AG10803 (cell line): ENCODE measurements at regions not wholly inside any gene's neighbourhood (a gene's known extent, or its start where the extent isn't known, plus 50 kb on each side); places are given as distances from the start of the nearest gene placed in this dataset.
"Not testable (repeated sequence)": the region's sequence is repeated elsewhere in the genome, so short reads cannot be mapped to it uniquely, and the experiment has no call there.

Source experiments
- DNase-seq: peaks from one replicate; pipeline ENCODE4 v3.0.0; 2010; ENCODE audit warnings: low read depth
- H3K4me3 ChIP-seq: 2 replicates; pipeline ENCODE4 v1.5.1; 2011; ENCODE audit warnings: mild to moderate bottlenecking, low read length, control low read depth
- TF ChIP-seq, protein P1 (sequence below): conservative IDR thresholded peaks from 2 replicates; pipeline ENCODE4 v1.5.1; 2011; ENCODE audit warnings: mild to moderate bottlenecking, low read length, control low read depth, inconsistent platforms

GRCh38 chr7:9030976-9031375, 597.6 kb downstream of the NXPH1 start:
- DNase-seq, result no peak
- TF ChIP-seq, protein P1, sequence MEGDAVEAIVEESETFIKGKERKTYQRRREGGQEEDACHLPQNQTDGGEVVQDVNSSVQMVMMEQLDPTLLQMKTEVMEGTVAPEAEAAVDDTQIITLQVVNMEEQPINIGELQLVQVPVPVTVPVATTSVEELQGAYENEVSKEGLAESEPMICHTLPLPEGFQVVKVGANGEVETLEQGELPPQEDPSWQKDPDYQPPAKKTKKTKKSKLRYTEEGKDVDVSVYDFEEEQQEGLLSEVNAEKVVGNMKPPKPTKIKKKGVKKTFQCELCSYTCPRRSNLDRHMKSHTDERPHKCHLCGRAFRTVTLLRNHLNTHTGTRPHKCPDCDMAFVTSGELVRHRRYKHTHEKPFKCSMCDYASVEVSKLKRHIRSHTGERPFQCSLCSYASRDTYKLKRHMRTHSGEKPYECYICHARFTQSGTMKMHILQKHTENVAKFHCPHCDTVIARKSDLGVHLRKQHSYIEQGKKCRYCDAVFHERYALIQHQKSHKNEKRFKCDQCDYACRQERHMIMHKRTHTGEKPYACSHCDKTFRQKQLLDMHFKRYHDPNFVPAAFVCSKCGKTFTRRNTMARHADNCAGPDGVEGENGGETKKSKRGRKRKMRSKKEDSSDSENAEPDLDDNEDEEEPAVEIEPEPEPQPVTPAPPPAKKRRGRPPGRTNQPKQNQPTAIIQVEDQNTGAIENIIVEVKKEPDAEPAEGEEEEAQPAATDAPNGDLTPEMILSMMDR, result no peak

GRCh38 chr7:9031386-9031785, 598.0 kb downstream of the NXPH1 start:
- TF ChIP-seq, protein P1, result no peak
- DNase-seq, result no peak
- H3K4me3 ChIP-seq, result no peak overlapping the region

More at GRCh38 chr7:9030976-9031375, 597.6 kb downstream of the NXPH1 start:
- no peak overlapping the region for H3K4me3 ChIP-seq

- DNase-seq, result no peak
- TF ChIP-seq, protein P1, result no peak
- H3K4me3 ChIP-seq, result no peak overlapping the region
Measured at GRCh38 chr7:9036080-9036479, 602.7 kb downstream of the NXPH1 start.

DNA sequence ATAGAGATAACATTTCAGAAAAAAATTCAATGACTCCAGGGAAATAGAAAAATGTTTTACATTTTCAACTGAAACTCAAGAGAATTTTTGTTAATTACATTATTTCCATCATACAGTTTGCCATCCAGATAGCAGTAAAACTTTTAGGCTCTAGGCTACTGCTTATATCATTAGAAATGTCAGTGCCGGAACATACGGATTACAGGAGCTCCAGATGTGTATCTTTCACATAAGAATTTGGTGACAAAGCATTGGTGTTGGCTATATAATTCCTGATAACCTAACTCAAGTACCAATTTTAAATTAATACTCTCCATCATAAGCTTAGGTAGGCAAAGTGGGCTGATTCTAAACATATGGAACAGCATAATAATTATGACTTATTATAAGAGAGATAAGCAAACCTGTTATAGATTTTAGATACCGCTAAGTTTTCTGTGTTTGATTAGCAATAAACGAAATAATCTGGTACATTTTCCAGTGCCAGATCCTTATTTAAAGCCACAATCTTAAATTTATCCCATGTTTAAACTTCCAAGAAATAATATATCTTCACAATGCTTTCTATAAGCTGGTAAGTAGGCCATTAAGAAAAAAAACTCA, 637.9 kb downstream of the NXPH1 start:
- H3K4me3 ChIP-seq, result no peak overlapping the region
- TF ChIP-seq, protein P1, result no peak
- DNase-seq, result no peak

DNA sequence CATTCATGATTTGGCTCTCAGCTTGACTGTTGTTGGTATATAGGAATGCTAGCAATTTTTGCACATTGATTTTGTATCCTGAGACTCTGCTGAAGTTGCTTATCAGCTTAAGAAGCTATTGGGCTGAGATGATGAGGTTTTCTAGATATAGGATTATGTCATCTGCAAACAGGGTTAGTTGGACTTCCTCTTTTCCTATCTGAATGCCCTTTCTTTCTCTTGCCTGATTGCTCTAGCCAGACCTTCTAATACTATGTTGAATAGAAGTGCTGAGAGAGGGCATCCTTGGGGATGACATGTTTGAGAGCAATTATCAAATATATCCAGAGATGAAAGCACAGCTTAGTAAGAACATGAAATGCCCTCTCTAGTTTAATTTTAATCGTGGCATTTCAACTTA, 642.4 kb downstream of the NXPH1 start:
- not testable (repeated sequence) for H3K4me3 ChIP-seq, DNase-seq

- no peak overlapping the region for H3K4me3 ChIP-seq
- TF ChIP-seq, protein P1, result no peak
- DNase-seq, result no peak
Measured at GRCh38 chr7:9082203-9082602, 648.8 kb downstream of the NXPH1 start.

DNA sequence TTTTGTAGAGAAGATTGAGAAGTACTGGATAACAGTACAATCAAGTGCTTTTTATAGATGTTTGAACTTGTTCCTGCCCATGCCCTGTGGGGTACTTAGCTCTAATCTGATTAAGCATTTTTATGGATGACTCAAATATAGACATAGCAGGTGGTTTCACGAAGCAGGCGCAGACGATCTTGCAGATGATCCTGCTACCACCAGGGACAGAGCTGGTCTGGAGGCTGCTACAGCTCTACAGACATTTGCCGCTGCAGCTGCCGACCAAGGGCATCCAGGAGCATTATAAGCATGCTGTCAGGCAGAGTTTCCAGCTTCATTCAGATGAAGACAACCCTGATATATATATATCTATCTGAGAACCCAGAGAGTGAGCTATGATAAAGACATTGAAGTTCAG, 650.4 kb downstream of the NXPH1 start:
- H3K4me3 ChIP-seq, result no peak overlapping the region
- TF ChIP-seq, protein P1, result no peak
- no peak for DNase-seq

GRCh38 chr7:9091282-9091681, 657.9 kb downstream of the NXPH1 start:
- no peak for DNase-seq
- no peak overlapping the region for H3K4me3 ChIP-seq
- TF ChIP-seq, protein P1, result no peak
